ENCODE measurements at regions not wholly inside any gene's neighbourhood (a gene's known extent, or its start where the extent isn't known, plus 50 kb on each side); places are given as distances from the start of the nearest gene placed in this dataset.
A peak's percentile ranks its signal among the peaks of the same experiment; 100 is the strongest.

DNA sequence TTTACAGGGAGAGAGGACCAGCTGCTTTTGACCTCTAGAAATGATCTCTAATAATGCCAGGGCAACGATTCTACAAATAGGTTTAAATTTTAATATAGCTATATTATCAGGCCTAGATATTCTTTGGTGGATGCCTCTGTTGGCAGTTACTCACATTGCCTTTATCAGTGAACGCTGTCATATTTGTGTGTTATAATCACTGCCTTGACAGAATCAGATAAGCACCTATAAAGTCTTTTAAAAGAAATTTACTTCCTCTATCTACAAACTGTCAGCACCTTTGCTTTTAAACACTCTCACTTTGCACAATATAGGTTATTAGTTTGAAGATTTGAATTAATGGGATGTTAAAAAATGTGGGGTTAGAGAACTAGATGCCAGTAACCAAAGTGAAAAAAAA lies 324.1 kb downstream of the ZIC1 start (continued):
- TF ChIP-seq ZNF331 (CRISPR knock-in tag; IDR thresholded peaks at IDR 0.05; ENCODE audit: low read depth) (no peak), NANOG (IDR thresholded peaks at IDR 0.05; ENCODE audit: borderline replicate concordance) (no peak), ETS1 (IDR thresholded peaks at IDR 0.05) (no peak), POLR2AphosphoS5 (IDR thresholded peaks at IDR 0.05; ENCODE audit: low read depth) (no peak)
- TF ChIP-seq, protein P1, sequence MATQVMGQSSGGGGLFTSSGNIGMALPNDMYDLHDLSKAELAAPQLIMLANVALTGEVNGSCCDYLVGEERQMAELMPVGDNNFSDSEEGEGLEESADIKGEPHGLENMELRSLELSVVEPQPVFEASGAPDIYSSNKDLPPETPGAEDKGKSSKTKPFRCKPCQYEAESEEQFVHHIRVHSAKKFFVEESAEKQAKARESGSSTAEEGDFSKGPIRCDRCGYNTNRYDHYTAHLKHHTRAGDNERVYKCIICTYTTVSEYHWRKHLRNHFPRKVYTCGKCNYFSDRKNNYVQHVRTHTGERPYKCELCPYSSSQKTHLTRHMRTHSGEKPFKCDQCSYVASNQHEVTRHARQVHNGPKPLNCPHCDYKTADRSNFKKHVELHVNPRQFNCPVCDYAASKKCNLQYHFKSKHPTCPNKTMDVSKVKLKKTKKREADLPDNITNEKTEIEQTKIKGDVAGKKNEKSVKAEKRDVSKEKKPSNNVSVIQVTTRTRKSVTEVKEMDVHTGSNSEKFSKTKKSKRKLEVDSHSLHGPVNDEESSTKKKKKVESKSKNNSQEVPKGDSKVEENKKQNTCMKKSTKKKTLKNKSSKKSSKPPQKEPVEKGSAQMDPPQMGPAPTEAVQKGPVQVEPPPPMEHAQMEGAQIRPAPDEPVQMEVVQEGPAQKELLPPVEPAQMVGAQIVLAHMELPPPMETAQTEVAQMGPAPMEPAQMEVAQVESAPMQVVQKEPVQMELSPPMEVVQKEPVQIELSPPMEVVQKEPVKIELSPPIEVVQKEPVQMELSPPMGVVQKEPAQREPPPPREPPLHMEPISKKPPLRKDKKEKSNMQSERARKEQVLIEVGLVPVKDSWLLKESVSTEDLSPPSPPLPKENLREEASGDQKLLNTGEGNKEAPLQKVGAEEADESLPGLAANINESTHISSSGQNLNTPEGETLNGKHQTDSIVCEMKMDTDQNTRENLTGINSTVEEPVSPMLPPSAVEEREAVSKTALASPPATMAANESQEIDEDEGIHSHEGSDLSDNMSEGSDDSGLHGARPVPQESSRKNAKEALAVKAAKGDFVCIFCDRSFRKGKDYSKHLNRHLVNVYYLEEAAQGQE (IDR thresholded peaks at IDR 0.05; ENCODE audit: unreplicated experiment): no peak

GRCh38 chr3:147735616-147736015 lies 326.5 kb downstream of the ZIC1 start:
- no peaks in the 10 kb centered on the region for H3K79me2 ChIP-seq (replicated peaks; ENCODE audit: insufficient read depth)
- H3K4me3 Mint-ChIP-seq: no peak overlapping the region

More at GRCh38 chr3:147735616-147736015, 326.5 kb downstream of the ZIC1 start:
- Mint-ChIP-seq H3K9me3 (no peaks in the 10 kb centered on the region; the same call in 2 of the 3 replicates), H3K27me3 (ENCODE audit: insufficient read depth, low read depth, poor library complexity) (no peaks in the 10 kb centered on the region), H3K36me3 (ENCODE audit: low read depth) (no peaks in the 10 kb centered on the region), H3K4me1 (peaks cover 29% of the 10 kb centered on the region), H3K27ac (no peak overlapping the region)
- no peak overlapping the region for H3K4me3 ChIP-seq
- ATAC-seq: no peak; the same call in 2 of the 3 replicates
- H3K9me2 ChIP-seq (ENCODE audit: insufficient read depth): no peaks in the 10 kb centered on the region
- no peaks in the 10 kb centered on the region for H3F3A ChIP-seq (replicated peaks; ENCODE audit: low read depth)
- H3K27ac ChIP-seq (ENCODE audit: low read depth): no peak overlapping the region
- peak; percentile 18 for DNase-seq (ENCODE audit: low spot score)
- H3K27me3 ChIP-seq (ENCODE audit: insufficient read depth): no peaks in the 10 kb centered on the region
- no peaks in the 10 kb centered on the region for H3K36me3 ChIP-seq (ENCODE audit: insufficient read depth)
- TF ChIP-seq POLR2AphosphoS5 (IDR thresholded peaks at IDR 0.05; ENCODE audit: low read depth) (no peak), EZH2phosphoT487 (IDR thresholded peaks at IDR 0.05; ENCODE audit: unreplicated experiment) (no peak), ETS1 (IDR thresholded peaks at IDR 0.05) (no peak), ZNF331 (CRISPR knock-in tag; IDR thresholded peaks at IDR 0.05; ENCODE audit: low read depth) (no peak), JUNB (IDR thresholded peaks at IDR 0.05; ENCODE audit: unreplicated experiment) (no peak), ZNF114 (CRISPR knock-in tag; IDR thresholded peaks at IDR 0.05) (no peak), STAT1 (IDR thresholded peaks at IDR 0.05; ENCODE audit: unreplicated experiment) (no peak)
- TF ChIP-seq, protein P1 (IDR thresholded peaks at IDR 0.05; ENCODE audit: unreplicated experiment): no peak
- no peaks in the 10 kb centered on the region for H4K20me1 ChIP-seq (replicated peaks; ENCODE audit: insufficient read depth)
- 0 out of 2 replicates have a peak overlapping the region, but pooled peaks have one; percentile 8 for H3K4me2 ChIP-seq
- no peak overlapping the region for H2AFZ ChIP-seq
- H3K4me1 ChIP-seq (ENCODE audit: insufficient read depth): peaks cover 27% of the 10 kb centered on the region

Measured in GM23338 (cell line).